ENCODE measurements at regions not wholly inside any gene's neighbourhood (a gene's known extent, or its start where the extent isn't known, plus 50 kb on each side); places are given as distances from the start of the nearest gene placed in this dataset.

- in situ Hi-C loops (cut with MboI; ENCODE audit: low sequenced_read_pairs in 4 of 4) (no loop called here), intact Hi-C loops (cut with DNase I; ENCODE audit: low total_unique reads) (no loop called here)
- no peaks in the 10 kb centered on the region for H3K27me3 ChIP-seq
- TF ChIP-seq POLR2A (IDR thresholded peaks at IDR 0.05) (no peak), CTCF (IDR thresholded peaks at IDR 0.05 in 4 of 5, conservative IDR thresholded peaks at IDR 0.05 in 1 of 5) (no peak)
- H3K36me3 ChIP-seq: no peaks in the 10 kb centered on the region
- ATAC-seq (no peak), DNase-seq (no peak)
- H3K9me3 ChIP-seq: no peaks in the 10 kb centered on the region
- no peak overlapping the region for H3K27ac ChIP-seq
- H3K4me3 ChIP-seq: no peak overlapping the region
- no peaks in the 10 kb centered on the region for H3K4me1 ChIP-seq
These were observed 385.6 kb upstream of the ID2 start for GRCh38 chr2:8296306-8296705.

DNA sequence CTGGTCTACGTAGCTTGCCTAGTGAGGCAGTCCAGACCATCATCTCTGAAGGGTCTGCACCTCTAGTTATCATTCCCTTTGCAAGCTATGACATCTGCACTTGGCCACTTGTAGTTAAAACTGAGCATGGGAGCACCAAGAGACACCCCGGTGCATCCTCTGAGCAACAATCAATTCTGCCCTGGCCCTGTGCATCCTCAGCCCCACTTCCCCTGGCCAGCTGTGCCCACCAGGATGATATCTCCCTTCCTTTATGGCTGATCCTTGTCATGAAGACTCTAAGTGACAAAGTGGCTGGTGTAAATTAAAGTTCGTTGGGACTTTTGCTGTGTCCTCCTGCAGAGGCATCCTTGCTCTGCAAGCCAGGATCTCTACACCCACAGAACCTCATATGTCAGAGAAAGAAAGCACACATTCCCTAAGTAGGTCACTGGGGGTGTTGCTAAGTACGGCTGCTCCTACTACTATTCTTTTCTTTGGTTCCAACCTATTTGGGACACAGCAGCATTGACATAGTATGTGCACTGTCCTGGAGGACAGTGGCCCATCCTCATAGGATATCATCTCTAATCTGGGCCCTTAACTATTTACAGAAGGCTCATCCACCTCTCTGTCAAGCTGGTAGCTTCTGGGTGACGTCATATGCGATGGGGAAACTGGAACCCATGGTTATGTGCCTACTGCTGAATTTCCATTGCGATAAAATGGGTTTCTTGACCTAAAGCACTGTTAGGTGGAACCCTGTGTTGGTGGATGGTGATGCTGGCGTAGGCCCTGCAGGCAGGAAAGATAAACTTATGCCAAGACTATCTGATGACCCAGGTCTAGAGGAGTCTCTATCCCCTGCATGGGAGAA, 384.3 kb upstream of the ID2 start:
- intact Hi-C loops (cut with DNase I; ENCODE audit: low total_unique reads) (no loop called here), in situ Hi-C loops (cut with MboI; ENCODE audit: low sequenced_read_pairs in 4 of 4) (no loop called here)
- no peak for ATAC-seq
- TF ChIP-seq CTCF (IDR thresholded peaks at IDR 0.05 in 4 of 5, conservative IDR thresholded peaks at IDR 0.05 in 1 of 5): no peak
- no peak for TF ChIP-seq POLR2A (IDR thresholded peaks at IDR 0.05)
- Histone ChIP-seq H3K27ac (no peak overlapping the region), H3K4me1 (no peaks in the 10 kb centered on the region), H3K36me3 (no peaks in the 10 kb centered on the region), H3K4me3 (no peak overlapping the region), H3K9me3 (no peaks in the 10 kb centered on the region), H3K27me3 (no peaks in the 10 kb centered on the region)
- DNase-seq: no peak

- Histone ChIP-seq H3K4me3 (no peak overlapping the region), H3K27ac (no peak overlapping the region), H3K9me3 (no peaks in the 10 kb centered on the region), H3K36me3 (no peaks in the 10 kb centered on the region), H3K27me3 (no peaks in the 10 kb centered on the region), H3K4me1 (no peaks in the 10 kb centered on the region)
- TF ChIP-seq POLR2A (IDR thresholded peaks at IDR 0.05) (no peak), CTCF (IDR thresholded peaks at IDR 0.05 in 4 of 5, conservative IDR thresholded peaks at IDR 0.05 in 1 of 5) (no peak)
- in situ Hi-C loops (cut with MboI; ENCODE audit: low sequenced_read_pairs in 4 of 4): no loop called here
- ATAC-seq (peak in 1 of 2 donors; percentile 64), DNase-seq (peak; percentile 26 to 47)
- intact Hi-C loops (cut with DNase I; ENCODE audit: low total_unique reads): no loop called here
These were observed 383.1 kb upstream of the ID2 start for GRCh38 chr2:8298783-8299182.

- Histone ChIP-seq H3K4me3 (no peak overlapping the region), H3K27me3 (no peaks in the 10 kb centered on the region), H3K9me3 (no peaks in the 10 kb centered on the region), H3K27ac (no peak overlapping the region), H3K36me3 (no peaks in the 10 kb centered on the region), H3K4me1 (no peaks in the 10 kb centered on the region)
- ATAC-seq (no peak), DNase-seq (no peak)
- in situ Hi-C loops (cut with MboI; ENCODE audit: low sequenced_read_pairs in 4 of 4) (no loop called here), intact Hi-C loops (cut with DNase I; ENCODE audit: low total_unique reads) (no loop called here)
- TF ChIP-seq POLR2A (IDR thresholded peaks at IDR 0.05): no peak
- TF ChIP-seq CTCF (IDR thresholded peaks at IDR 0.05 in 4 of 5, conservative IDR thresholded peaks at IDR 0.05 in 1 of 5): no peak
These were observed 381.6 kb upstream of the ID2 start for GRCh38 chr2:8300216-8300615.
